ENCODE measurements at regions not wholly inside any gene's neighbourhood (a gene's known extent, or its start where the extent isn't known, plus 50 kb on each side); places are given as distances from the start of the nearest gene placed in this dataset.

- DNase-seq: no peak
Measured at GRCh38 chr20:24819331-24819965, 129.6 kb upstream of the CST7 start.

- no peak for DNase-seq
Measured at GRCh38 chr20:24820345-24820744, 128.7 kb upstream of the CST7 start.

GRCh38 chr20:24821391-24821790 is 127.7 kb upstream of the CST7 start:
- DNase-seq: no peak

GRCh38 chr20:24823176-24823784 is 125.8 kb upstream of the CST7 start:
- DNase-seq: no peak

GRCh38 chr20:24823989-24824693 is 124.9 kb upstream of the CST7 start:
- DNase-seq: no peak

- no peak for DNase-seq
Measured at GRCh38 chr20:24825591-24825990, 123.5 kb upstream of the CST7 start.

GRCh38 chr20:24827603-24828295 is 121.3 kb upstream of the CST7 start:
- no peak for DNase-seq

GRCh38 chr20:24828992-24829648 is 119.9 kb upstream of the CST7 start:
- DNase-seq: no peak

GRCh38 chr20:24829649-24830370 is 119.3 kb upstream of the CST7 start:
- DNase-seq: no peak

- no peak for DNase-seq
Measured at GRCh38 chr20:24830649-24831048, 118.4 kb upstream of the CST7 start.

- no peak for DNase-seq
Measured at GRCh38 chr20:24831232-24831631, 117.8 kb upstream of the CST7 start.

GRCh38 chr20:24832518-24832917 is 116.6 kb upstream of the CST7 start:
- no peak for DNase-seq

GRCh38 chr20:24833592-24833991 is 115.5 kb upstream of the CST7 start:
- DNase-seq: no peak

GRCh38 chr20:24834310-24834709 is 114.8 kb upstream of the CST7 start:
- no peak for DNase-seq

- DNase-seq: no peak
Measured at GRCh38 chr20:24835195-24835594, 113.9 kb upstream of the CST7 start.

GRCh38 chr20:24836041-24836533 is 113.0 kb upstream of the CST7 start:
- DNase-seq: no peak

GRCh38 chr20:24836661-24837299 is 112.3 kb upstream of the CST7 start:
- DNase-seq: no peak

GRCh38 chr20:24837781-24838450 is 111.2 kb upstream of the CST7 start:
- no peak for DNase-seq

- no peak for DNase-seq
Measured at GRCh38 chr20:24838546-24839535, 110.2 kb upstream of the CST7 start.

Measured in DMS 273 treated with DMSO at 0.1 percent for 48 hours (cell line).